T47D (cell line): ENCODE measurements at regions not wholly inside any gene's neighbourhood (a gene's known extent, or its start where the extent isn't known, plus 50 kb on each side); places are given as distances from the start of the nearest gene placed in this dataset.
"Not testable (repeated sequence)": the region's sequence is repeated elsewhere in the genome, so short reads cannot be mapped to it uniquely, and the experiment has no call there.

Experiments used
- DNase-seq, 2 experiments: peaks; one replicate each; pipeline versions ENCODE4 v3.0.0 to v3.0.0-alpha.2; 2011 to 2012; ENCODE audit warnings: low read depth in 1 of 2, low spot score in 1 of 2
- JUND ChIP-seq: IDR thresholded peaks from 2 replicates; pipeline ENCODE4 v1.6.1; 2012; ENCODE audit warnings: low read depth
- in situ Hi-C: cut with HindIII; loops from 2 replicates; pipeline ENCODE4 v1.10.0; 2016; ENCODE audit warnings: low sequenced_read_pairs, low pct_unique_long_range_greater_than_20kb

DNA sequence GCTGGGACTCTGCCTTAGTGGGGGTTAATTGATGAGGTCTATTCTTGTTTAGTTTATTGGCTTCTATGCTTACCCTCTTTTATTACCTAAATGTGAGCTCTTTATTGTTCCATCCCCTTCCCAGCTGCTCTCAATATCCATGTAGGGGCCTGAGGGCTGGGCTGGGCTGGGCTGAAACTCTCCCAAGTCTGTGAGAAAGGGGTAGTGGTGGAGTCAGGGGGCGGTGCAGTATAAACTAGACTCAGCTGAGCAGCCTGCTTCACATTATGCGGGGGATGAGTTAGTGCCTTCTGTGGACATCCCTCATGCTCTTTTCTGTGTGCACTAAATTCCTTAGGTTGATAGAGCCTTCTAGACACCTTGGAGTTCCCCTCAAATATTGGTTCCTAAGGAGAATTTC lies 451.8 kb upstream of the PTGER4 start:
- TF ChIP-seq JUND = no peak
- in situ Hi-C loops = no loop called here
- no peak for DNase-seq

- no peak for DNase-seq
- no peak for TF ChIP-seq JUND
- in situ Hi-C loops = no loop called here
Observed at GRCh38 chr5:40227366-40227765, 452.3 kb upstream of the PTGER4 start.

- no peak for DNase-seq
- in situ Hi-C loops = no loop called here
- TF ChIP-seq JUND = no peak
Observed at GRCh38 chr5:40226906-40227305, 452.8 kb upstream of the PTGER4 start.

DNA sequence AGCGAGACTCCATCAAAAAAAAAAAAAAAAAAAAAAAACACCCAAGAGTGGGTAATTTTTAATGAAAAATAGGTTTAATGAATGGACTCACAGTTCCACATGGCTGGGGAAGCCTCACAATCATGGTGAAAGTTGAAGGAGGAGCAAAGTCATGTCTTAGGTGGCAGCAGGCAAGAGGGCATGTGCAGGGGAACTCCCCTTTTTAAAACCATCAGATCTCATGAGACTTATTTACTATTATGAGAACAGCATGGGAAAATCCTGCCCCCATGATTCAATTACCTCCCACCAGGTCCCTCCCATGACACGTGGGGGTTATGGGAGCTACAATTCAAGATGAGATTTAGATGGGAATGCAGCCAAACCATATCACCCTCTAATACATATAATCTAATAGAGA lies 454.6 kb upstream of the PTGER4 start:
- DNase-seq, in situ Hi-C loops: not testable (repeated sequence)

DNA sequence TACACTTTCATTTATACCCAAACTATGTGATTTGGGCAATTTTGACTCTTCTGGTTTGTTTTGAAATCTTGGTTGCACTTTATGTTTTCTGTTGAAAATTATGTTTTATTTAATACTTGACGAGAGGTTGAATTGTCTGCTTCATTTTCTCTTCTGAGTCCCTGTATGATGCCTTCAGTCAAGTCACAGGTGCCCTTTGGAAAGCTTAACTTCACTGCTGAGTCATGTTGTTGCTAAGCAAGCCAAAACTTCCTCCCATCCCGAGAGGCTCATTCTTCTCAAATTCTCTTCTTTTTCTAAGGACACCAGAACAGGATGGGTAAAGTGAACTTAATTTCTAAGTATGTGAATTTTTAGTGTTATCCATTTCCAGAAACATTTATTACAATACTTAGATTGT lies 455.3 kb upstream of the PTGER4 start:
- no peak for DNase-seq
- TF ChIP-seq JUND = no peak
- in situ Hi-C loops = no loop called here

- in situ Hi-C loops = no loop called here
- no peak for DNase-seq
- no peak for TF ChIP-seq JUND
Observed at GRCh38 chr5:40223884-40224402, 455.8 kb upstream of the PTGER4 start.

GRCh38 chr5:40221796-40222195 lies 457.9 kb upstream of the PTGER4 start:
- DNase-seq = no peak
- TF ChIP-seq JUND = no peak
- in situ Hi-C loops = no loop called here

DNA sequence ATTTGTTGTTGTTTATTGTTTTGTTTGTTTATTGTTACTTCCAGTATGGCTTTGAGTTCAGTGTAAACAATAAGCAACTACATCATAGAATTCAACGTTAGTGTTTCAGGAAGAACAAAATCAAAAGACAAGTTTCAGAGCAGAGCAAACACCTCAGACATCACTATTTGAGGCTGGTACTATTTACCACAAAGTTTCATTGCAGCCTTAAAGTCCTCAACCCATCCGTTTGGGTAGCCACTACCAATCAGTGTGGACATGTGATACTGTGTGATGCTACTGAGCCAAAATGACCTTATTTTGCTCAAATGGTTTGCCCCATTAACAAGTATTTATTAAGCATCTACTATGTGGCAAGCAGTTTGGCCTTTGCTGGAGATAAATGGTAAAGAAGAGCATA lies 458.5 kb upstream of the PTGER4 start:
- no peak for TF ChIP-seq JUND
- no peak for DNase-seq
- in situ Hi-C loops = no loop called here

DNA sequence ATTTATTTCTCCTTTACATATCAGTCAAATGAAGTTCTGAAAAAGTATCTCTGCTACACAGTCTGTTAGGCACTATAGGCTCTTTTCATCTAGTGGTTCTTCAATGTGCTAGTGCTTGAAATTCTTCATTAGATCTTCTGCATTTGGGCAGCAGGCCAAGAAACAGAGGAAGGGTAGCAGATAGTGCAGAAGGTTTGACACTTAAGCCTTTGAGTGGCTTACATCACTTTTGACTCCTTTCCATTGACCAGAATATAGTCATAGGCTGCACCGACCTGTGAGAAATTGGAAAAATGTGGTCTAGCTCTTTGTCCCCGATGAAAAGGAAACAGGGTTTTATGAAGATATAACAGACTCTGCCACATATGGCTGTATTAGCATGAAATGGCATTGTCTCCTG lies 459.5 kb upstream of the PTGER4 start:
- no peak for DNase-seq
- in situ Hi-C loops = no loop called here
- no peak for TF ChIP-seq JUND

- no peak for DNase-seq
- no peak for TF ChIP-seq JUND
- in situ Hi-C loops = no loop called here
Observed at GRCh38 chr5:40217553-40217952, 462.2 kb upstream of the PTGER4 start.

GRCh38 chr5:40210694-40211093 lies 469.0 kb upstream of the PTGER4 start:
- no peak for TF ChIP-seq JUND

GRCh38 chr5:40206030-40206429 lies 473.7 kb upstream of the PTGER4 start:
- TF ChIP-seq JUND = no peak
- no peak for DNase-seq
- in situ Hi-C loops = no loop called here

More at GRCh38 chr5:40210694-40211093, 469.0 kb upstream of the PTGER4 start:
- in situ Hi-C loops = no loop called here
- DNase-seq = no peak

DNA sequence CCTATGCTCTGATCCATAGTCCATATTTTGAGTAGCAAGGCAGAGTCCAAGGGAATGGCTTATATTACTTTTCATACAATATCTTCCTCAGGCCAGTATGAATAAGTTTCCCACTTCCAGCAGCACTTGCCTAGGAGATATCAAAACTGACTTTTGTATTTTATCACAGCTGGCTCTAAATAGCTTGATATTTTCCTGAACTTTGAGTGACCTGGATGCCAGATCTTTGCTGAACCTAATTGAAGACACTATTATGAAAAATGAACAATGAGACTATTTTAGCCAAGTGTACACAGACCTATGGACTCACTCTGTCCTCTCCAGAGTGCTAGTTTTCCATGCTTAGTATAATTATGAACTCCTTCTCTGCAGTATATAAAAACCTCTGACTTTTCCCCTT lies 475.6 kb upstream of the PTGER4 start:
- in situ Hi-C loops = no loop called here
- no peak for DNase-seq
- TF ChIP-seq JUND = no peak

- no peak for TF ChIP-seq JUND
- no peak for DNase-seq
- in situ Hi-C loops = no loop called here
Observed at GRCh38 chr5:40202814-40203440, 476.8 kb upstream of the PTGER4 start.
